ENCODE measurements at regions not wholly inside any gene's neighbourhood (a gene's known extent, or its start where the extent isn't known, plus 50 kb on each side); places are given as distances from the start of the nearest gene placed in this dataset.

DNA sequence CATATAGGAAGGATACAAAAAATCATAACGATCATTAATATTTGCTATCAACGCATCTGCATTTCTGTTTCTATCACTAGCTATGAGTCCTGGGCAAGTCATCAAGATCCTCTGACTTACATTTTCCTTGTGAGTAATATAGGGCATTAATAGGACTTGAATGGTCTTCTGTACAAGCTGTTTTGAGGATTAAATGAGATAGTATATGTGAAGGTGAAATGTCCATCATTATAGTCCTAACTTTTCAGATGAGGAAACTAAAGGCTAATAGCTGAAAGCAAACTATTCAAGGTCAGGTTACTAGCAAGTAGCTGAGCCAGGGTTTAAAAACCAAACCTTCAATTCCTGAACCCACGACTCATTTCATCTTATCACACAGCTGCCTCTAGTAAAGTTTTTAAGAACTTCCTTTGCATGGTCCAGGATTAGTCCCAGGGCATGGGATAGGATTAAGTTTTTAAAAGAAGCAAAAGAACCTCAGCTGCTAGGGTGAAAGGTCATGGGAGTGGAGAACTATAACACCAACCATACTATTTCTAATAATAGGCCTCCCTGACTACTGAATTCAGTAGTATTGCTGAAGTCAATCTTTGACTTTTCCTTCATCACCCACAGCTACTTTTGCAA is 101.4 kb upstream of the ADAMTS20 start:
- Histone ChIP-seq H3K9me3 (ENCODE audit: low read depth) (no peaks in the 10 kb centered on the region), H3K9me2 (ENCODE audit: insufficient read depth) (no peaks in the 10 kb centered on the region), H3K4me3 (no peak overlapping the region), H3K4me1 (ENCODE audit: insufficient read depth) (no peaks in the 10 kb centered on the region), H2AFZ (no peak overlapping the region), H3K27me3 (replicated peaks; ENCODE audit: insufficient read depth) (peaks cover 12% of the 10 kb centered on the region; the same call in 1 of the 2 replicates), H3F3A (ENCODE audit: insufficient read depth) (no peaks in the 10 kb centered on the region), H3K36me3 (ENCODE audit: low read depth) (no peaks in the 10 kb centered on the region), H3K27ac (no peak overlapping the region), H3K4me2 (ENCODE audit: unreplicated experiment) (no peak overlapping the region), H4K20me1 (ENCODE audit: insufficient read depth) (no peaks in the 10 kb centered on the region), H3K9ac (no peak overlapping the region), H3K79me2 (ENCODE audit: insufficient read depth) (no peaks in the 10 kb centered on the region)
- in situ Hi-C loops (cut with MboI), result no loop called here
- TF ChIP-seq EZH2 (IDR thresholded peaks at IDR 0.05; ENCODE audit: insufficient read depth, poor library complexity, severe bottlenecking) (no peak), EZH2phosphoT487 (IDR thresholded peaks at IDR 0.05; ENCODE audit: insufficient read depth, low read depth) (no peak)
- WGBS, 2 experiments (ENCODE audit: low coverage in 1 of 2, low lambda C conversion rate in 2 of 2, missing lambda C conversion rate in 2 of 2), result 51 to 63% methylated on average over 3 of the region's 3 CpGs
- DNase-seq, result no peak

DNA sequence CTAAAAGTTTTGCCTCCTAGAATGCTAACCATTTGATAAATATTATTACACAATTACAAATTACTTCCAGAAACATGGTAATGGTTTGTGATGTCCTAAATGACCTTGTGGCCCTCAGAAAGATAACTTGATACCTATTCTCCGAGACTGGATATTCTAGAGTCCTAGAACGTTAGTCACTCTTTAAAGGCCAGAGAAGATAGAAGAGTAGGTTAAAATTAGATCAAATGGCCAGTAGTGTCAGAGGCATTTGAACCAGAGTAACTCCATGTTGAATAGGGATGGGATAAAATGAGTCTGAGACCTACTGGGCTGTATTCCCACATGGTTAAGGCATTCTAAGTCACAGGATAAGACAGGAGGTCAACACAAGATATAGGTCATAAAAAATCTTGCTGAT is 96.6 kb upstream of the ADAMTS20 start:
- Histone ChIP-seq H3K27ac (no peak overlapping the region), H3K79me2 (ENCODE audit: insufficient read depth) (no peaks in the 10 kb centered on the region), H3K9me2 (ENCODE audit: insufficient read depth) (no peaks in the 10 kb centered on the region), H3F3A (ENCODE audit: insufficient read depth) (no peaks in the 10 kb centered on the region), H3K27me3 (replicated peaks; ENCODE audit: insufficient read depth) (peaks cover 12% of the 10 kb centered on the region; the same call in 1 of the 2 replicates), H3K36me3 (ENCODE audit: low read depth) (no peaks in the 10 kb centered on the region), H3K9me3 (ENCODE audit: low read depth) (no peaks in the 10 kb centered on the region), H3K4me2 (ENCODE audit: unreplicated experiment) (no peak overlapping the region), H4K20me1 (ENCODE audit: insufficient read depth) (no peaks in the 10 kb centered on the region), H2AFZ (no peak overlapping the region), H3K4me1 (ENCODE audit: insufficient read depth) (no peaks in the 10 kb centered on the region), H3K9ac (no peak overlapping the region), H3K4me3 (no peak overlapping the region)
- TF ChIP-seq EZH2 (IDR thresholded peaks at IDR 0.05; ENCODE audit: insufficient read depth, poor library complexity, severe bottlenecking) (no peak), EZH2phosphoT487 (IDR thresholded peaks at IDR 0.05; ENCODE audit: insufficient read depth, low read depth) (no peak)
- WGBS, 2 experiments (ENCODE audit: low coverage in 1 of 2, low lambda C conversion rate in 2 of 2, missing lambda C conversion rate in 2 of 2), result 18 to 20% methylated on average over 2 of the region's 2 CpGs
- no peak for DNase-seq
- in situ Hi-C loops (cut with MboI), result no loop called here

DNA sequence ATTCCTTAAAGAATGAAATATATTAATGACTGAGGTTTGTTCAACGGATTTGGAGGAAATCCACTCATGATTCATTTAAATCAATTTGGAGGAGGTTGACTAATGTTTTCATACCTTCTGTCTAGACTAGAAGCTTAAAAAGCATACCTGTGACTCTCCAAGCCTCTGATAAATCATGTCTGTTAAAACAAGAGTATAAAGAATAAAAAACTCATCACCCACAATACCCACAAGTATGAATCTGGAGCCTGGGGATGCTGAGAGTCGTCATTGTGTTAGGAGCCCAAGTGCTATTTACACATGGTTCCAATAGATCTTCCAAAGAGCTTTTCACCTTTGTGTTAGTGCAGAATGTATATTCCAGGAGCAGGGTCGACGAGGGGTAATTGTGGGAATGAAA is 86.8 kb upstream of the ADAMTS20 start:
- H3K27ac ChIP-seq, result no peak overlapping the region
- H3K9ac ChIP-seq, result no peak overlapping the region
- no peak overlapping the region for H3K4me3 ChIP-seq
- WGBS, 2 experiments (ENCODE audit: low coverage in 1 of 2, low lambda C conversion rate in 2 of 2, missing lambda C conversion rate in 2 of 2), result 1% methylated on average over 4 of the region's 4 CpGs
- TF ChIP-seq EZH2 (IDR thresholded peaks at IDR 0.05; ENCODE audit: insufficient read depth, poor library complexity, severe bottlenecking) (no peak), EZH2phosphoT487 (IDR thresholded peaks at IDR 0.05; ENCODE audit: insufficient read depth, low read depth) (no peak)
- H3K9me2 ChIP-seq (ENCODE audit: insufficient read depth), result no peaks in the 10 kb centered on the region
- no peaks in the 10 kb centered on the region for H3K79me2 ChIP-seq (ENCODE audit: insufficient read depth)
- H4K20me1 ChIP-seq (ENCODE audit: insufficient read depth), result no peaks in the 10 kb centered on the region
- H2AFZ ChIP-seq, result no peak overlapping the region
- no peaks in the 10 kb centered on the region for H3K36me3 ChIP-seq (ENCODE audit: low read depth)
- no peaks in the 10 kb centered on the region for H3K4me1 ChIP-seq (ENCODE audit: insufficient read depth)
- peaks cover 12% of the 10 kb centered on the region; the same call in 1 of the 2 replicates for H3K27me3 ChIP-seq (replicated peaks; ENCODE audit: insufficient read depth)
- H3F3A ChIP-seq (ENCODE audit: insufficient read depth), result no peaks in the 10 kb centered on the region
- H3K4me2 ChIP-seq (ENCODE audit: unreplicated experiment), result no peak overlapping the region
- in situ Hi-C loops (cut with MboI), result no loop called here
- no peak for DNase-seq
- H3K9me3 ChIP-seq (ENCODE audit: low read depth), result no peaks in the 10 kb centered on the region

DNA sequence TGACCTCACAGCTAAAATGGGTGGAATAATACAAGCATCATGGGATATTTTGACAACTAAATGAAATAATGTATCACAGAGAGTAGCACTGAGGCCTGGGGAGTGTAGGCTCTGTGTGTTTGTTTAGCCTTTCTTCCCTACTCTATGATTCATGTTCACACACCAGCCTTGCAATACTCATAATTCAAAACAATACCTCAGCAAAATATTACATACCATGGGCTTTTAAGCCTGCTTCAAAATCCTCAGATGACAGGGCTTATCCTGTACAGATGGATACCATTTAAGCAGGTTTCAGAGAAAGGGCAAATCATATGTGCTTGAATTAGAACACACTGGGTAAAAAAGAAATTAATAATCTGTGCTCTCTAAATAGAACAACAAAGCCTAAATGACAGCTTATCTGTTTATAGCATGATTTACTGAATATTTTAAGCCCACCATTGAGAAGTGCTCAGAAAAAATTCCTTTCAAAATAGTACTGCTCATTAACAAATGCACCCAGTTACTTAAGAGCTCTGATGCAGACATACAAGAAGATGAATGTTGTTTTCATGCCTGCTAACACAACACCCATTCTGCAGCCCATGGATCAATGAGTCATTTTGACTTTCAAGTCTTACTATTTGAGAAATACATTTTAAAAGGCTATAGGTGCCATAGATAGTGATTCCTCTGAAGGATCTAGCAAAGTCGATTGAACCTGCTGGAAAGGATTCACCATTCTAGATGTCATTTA is 84.9 kb upstream of the ADAMTS20 start:
- Histone ChIP-seq H4K20me1 (ENCODE audit: insufficient read depth) (no peaks in the 10 kb centered on the region), H3K9ac (no peak overlapping the region), H3K79me2 (ENCODE audit: insufficient read depth) (no peaks in the 10 kb centered on the region), H3K4me2 (ENCODE audit: unreplicated experiment) (no peak overlapping the region), H3K27ac (no peak overlapping the region), H3K9me2 (ENCODE audit: insufficient read depth) (no peaks in the 10 kb centered on the region), H3F3A (ENCODE audit: insufficient read depth) (no peaks in the 10 kb centered on the region), H3K27me3 (replicated peaks; ENCODE audit: insufficient read depth) (0 out of 2 replicates have a peak, but pooled peaks cover 12% of the 10 kb centered on the region), H3K9me3 (ENCODE audit: low read depth) (no peaks in the 10 kb centered on the region), H3K4me1 (ENCODE audit: insufficient read depth) (no peaks in the 10 kb centered on the region), H3K4me3 (no peak overlapping the region), H3K36me3 (ENCODE audit: low read depth) (no peaks in the 10 kb centered on the region), H2AFZ (no peak overlapping the region)
- no peak for DNase-seq
- no peak for TF ChIP-seq EZH2phosphoT487 (IDR thresholded peaks at IDR 0.05; ENCODE audit: insufficient read depth, low read depth)
- no peak for TF ChIP-seq EZH2 (IDR thresholded peaks at IDR 0.05; ENCODE audit: insufficient read depth, poor library complexity, severe bottlenecking)
- in situ Hi-C loops (cut with MboI), result no loop called here
- 20 to 27% methylated on average over 1 of the region's 1 CpG for WGBS, 2 experiments (ENCODE audit: low coverage in 1 of 2, low lambda C conversion rate in 2 of 2, missing lambda C conversion rate in 2 of 2)
